NCI-H345 treated with DMSO at 0.1 percent for 48 hours (cell line): ENCODE measurements at regions not wholly inside any gene's neighbourhood (a gene's known extent, or its start where the extent isn't known, plus 50 kb on each side); places are given as distances from the start of the nearest gene placed in this dataset.
"Not testable (repeated sequence)": the region's sequence is repeated elsewhere in the genome, so short reads cannot be mapped to it uniquely, and the experiment has no call there.

Source experiments
- DNase-seq: peaks from one replicate; lab custom pipeline; 2025; ENCODE audit not compliant: unreplicated experiment; lab: John Stamatoyannopoulos, UW

- not testable (repeated sequence) for DNase-seq
Observed at GRCh38 chr7:6937746-6938145, 111.7 kb upstream of the CCZ1B start.

GRCh38 chr7:6938284-6938683 is 112.2 kb upstream of the CCZ1B start:
- not testable (repeated sequence) for DNase-seq

GRCh38 chr7:6939126-6939525 is 113.1 kb upstream of the CCZ1B start:
- not testable (repeated sequence) for DNase-seq

GRCh38 chr7:6939896-6940295 is 113.8 kb upstream of the CCZ1B start:
- DNase-seq, result not testable (repeated sequence)

- DNase-seq, result not testable (repeated sequence)
Observed at GRCh38 chr7:6946873-6947272, 120.8 kb upstream of the CCZ1B start.

- DNase-seq, result not testable (repeated sequence)
Observed at GRCh38 chr7:6950231-6950630, 124.2 kb upstream of the CCZ1B start.

- DNase-seq, result not testable (repeated sequence)
Observed at GRCh38 chr7:6951553-6951952, 125.5 kb upstream of the CCZ1B start.

GRCh38 chr7:6953138-6953797 is 127.2 kb upstream of the CCZ1B start:
- not testable (repeated sequence) for DNase-seq

- DNase-seq, result not testable (repeated sequence)
Observed at GRCh38 chr7:6953798-6954181, 127.7 kb upstream of the CCZ1B start.

- not testable (repeated sequence) for DNase-seq
Observed at GRCh38 chr7:6955385-6955784, 129.3 kb upstream of the CCZ1B start.

GRCh38 chr7:6955990-6956566 is 130.0 kb upstream of the CCZ1B start:
- DNase-seq, result not testable (repeated sequence)

- DNase-seq, result not testable (repeated sequence)
Observed at GRCh38 chr7:6958371-6958770, 132.3 kb upstream of the CCZ1B start.

- DNase-seq, result not testable (repeated sequence)
Observed at GRCh38 chr7:6959942-6960341, 133.9 kb upstream of the CCZ1B start.

- DNase-seq, result not testable (repeated sequence)
Observed at GRCh38 chr7:6962871-6963270, 136.8 kb upstream of the CCZ1B start.

GRCh38 chr7:6965051-6965450 is 139.0 kb upstream of the CCZ1B start:
- peak; percentile 14 for DNase-seq

GRCh38 chr7:6970180-6970579 is 144.1 kb upstream of the CCZ1B start:
- DNase-seq, result not testable (repeated sequence)

GRCh38 chr7:6974876-6975275 is 148.8 kb upstream of the CCZ1B start:
- DNase-seq, result not testable (repeated sequence)

GRCh38 chr7:6975346-6975745 is 149.3 kb upstream of the CCZ1B start:
- not testable (repeated sequence) for DNase-seq

- DNase-seq, result not testable (repeated sequence)
Observed at GRCh38 chr7:6977368-6977767, 151.3 kb upstream of the CCZ1B start.

GRCh38 chr7:6978326-6978725 is 152.3 kb upstream of the CCZ1B start:
- not testable (repeated sequence) for DNase-seq

GRCh38 chr7:6979456-6979855 is 153.4 kb upstream of the CCZ1B start:
- not testable (repeated sequence) for DNase-seq

- DNase-seq, result not testable (repeated sequence)
Observed at GRCh38 chr7:6982375-6982774, 156.3 kb upstream of the CCZ1B start.

- not testable (repeated sequence) for DNase-seq
Observed at GRCh38 chr7:6986892-6987291, 160.8 kb upstream of the CCZ1B start.
